HG02852 (cell line): ENCODE measurements at regions not wholly inside any gene's neighbourhood (a gene's known extent, or its start where the extent isn't known, plus 50 kb on each side); places are given as distances from the start of the nearest gene placed in this dataset.

Experiments
- ATAC-seq: cut with Tn5 transposase; IDR thresholded peaks from one replicate; pipeline ENCODE4 v1.9.1; 2021; ENCODE audit warnings: mild to moderate bottlenecking, moderate library complexity; ENCODE audit not compliant: unreplicated experiment

DNA sequence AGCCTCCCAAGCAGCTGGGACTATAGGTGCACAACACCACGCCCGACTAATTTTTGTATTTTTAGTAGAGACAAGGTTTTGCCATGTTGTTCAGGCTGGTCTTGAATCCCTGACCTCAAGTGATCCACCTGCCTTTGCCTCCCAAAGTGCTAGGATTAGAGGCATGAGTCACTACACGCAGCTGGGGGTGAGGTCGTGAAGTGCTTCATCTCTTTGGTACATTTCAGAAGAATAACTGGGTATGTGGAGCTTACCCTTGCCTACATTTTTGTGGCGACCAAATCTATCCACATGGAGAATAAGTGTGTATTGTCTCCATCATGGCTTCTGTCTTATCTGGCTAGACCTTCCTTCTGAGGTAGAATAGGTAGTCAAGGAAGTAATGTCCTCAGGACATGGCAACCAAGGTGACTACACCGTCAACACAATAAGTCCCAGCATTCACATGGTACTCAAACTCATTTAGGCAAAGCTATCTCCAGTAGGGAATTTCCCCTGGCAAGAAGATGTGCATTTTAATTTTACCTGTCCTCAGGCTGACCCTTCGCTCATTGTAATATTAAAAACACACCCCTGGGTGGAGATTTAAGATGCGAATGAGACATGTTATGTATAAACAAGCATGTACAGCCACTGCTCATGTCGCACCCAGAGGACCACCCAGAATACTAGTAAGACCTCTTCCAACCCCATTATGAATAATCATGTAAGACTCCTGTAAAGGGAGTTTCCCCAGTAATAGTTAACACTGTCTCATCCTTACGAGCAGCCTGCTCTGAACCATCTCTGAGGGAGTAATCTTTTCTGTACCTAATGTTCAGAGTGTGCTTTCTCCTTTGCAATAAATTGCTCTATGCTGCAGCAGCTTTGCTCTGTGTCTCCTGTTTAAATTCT lies 1173.2 kb downstream of the TAF11L14 start:
- ATAC-seq, result no peak

- ATAC-seq, result no peak
Observed at GRCh38 chr5:18811661-18812060, 1176.3 kb downstream of the CDH18 start.

DNA sequence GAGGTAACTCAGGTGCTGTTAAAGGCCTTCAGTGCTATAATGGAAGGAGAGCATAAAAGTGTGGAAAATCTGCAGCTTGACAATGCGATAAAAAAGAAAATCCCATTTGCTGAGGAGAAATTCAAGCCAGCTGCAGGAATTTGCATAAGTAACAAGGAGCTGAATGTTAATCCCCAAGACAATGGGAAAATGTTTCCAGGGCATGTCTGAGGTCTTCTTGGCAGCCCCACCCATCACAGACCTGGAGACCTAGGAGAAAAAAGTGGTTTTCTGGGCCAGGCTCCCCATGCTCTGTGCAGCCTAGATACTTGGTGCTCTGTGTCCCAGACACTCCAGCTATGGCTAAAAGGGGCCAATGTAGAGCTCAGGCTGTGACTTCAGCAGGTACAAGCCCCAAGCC lies 1159.6 kb downstream of the CDH18 start:
- ATAC-seq, result no peak

DNA sequence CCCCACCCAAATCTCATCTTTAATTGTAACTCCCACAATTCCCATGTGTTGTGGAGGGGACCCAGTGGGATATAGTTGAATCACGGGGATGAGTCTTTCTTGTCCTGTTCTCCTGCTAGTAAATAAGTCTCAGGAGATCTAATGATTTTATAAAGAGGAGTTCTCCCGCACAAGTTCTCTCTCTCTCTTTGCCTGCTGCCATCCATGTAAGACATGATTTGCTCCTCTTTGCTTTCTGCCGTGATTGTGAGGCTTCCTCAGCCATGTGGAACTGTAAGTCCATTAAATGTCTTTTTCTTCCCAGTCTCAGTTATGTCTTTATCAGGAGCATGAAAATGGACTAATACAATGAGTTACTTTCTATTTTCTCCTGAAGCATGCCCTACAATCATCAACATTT lies 1158.5 kb downstream of the CDH18 start:
- ATAC-seq, result no peak

GRCh38 chr5:18850216-18850615 lies 1137.8 kb downstream of the CDH18 start:
- ATAC-seq, result no peak

DNA sequence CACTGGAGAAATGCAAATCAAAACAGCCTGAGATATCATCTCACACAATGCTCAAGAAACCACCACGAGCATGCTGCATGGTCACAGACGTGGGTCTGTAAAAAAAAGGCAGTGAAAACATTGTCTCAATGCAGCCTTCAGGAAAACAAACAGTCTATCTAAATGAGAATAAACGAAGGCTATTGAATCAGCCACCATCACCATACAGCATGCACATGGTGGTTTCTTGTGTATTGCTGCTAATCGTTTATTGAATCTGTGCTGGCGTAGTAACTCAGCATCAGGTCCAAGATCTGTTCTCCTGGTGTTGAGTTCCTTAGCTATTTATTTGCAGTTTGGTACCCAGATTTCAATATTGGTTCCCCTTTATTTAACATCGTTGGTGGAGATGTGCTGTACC lies 1115.0 kb downstream of the CDH18 start:
- ATAC-seq, result no peak

DNA sequence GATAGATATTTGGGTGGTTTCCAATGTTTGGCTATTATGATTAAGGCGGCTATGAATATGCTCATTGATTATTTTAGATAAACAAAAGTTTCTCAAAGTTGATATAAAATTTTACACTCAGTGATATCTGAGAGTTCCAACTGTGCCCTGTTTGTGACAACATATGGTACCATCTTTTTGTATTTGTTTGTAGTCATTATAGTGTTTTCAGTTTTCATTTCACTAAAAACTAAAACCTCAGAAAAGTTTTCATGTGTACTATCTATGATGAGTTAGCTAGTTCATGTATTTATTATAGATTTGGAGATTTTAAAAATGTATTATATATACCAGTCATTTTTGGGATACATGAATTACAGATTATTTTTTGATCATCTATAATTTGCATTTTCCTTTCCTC lies 1111.4 kb downstream of the CDH18 start:
- ATAC-seq, result no peak

DNA sequence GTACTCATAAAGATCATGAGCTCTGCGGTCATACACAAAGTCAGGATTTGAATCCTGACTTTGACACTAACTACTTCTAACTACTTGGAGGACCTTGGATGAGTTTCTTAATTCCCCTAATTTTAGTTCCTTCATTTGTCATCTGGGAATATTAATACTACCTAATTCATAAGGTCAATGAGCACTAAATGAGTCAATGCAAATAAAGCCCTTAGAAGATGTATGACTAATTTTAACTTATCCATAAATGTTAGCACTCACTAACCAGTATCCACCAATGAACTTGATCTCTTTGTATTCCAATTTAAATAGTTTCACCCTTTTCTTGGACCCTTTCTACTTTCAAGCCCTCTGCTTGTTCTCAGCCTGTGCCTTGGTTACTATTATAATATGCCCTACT lies 1106.4 kb downstream of the CDH18 start:
- ATAC-seq, result no peak

- ATAC-seq, result no peak
Observed at GRCh38 chr5:18882154-18882553, 1105.8 kb downstream of the CDH18 start.

DNA sequence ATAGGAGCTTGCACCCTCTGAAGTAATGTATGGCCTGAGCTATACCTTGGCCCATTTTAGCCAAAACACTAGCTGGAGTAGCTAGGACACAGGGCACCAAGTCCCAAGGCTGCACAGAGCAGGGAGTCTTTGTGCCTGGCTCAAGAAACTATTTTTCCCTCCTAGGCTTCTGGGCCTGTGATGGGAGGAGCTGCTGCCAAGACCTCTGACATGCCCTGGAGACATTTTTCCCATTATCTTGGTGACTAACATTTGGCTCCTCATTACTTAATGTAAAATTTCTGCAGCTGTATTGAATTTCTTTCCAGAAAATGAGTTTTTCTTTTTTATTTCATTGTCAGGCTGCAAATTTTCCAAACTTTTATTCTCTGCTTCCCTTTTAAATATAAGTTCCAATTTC lies 1099.2 kb downstream of the CDH18 start:
- ATAC-seq, result no peak

GRCh38 chr5:18900644-18901043 lies 1087.4 kb downstream of the CDH18 start:
- no peak for ATAC-seq

- no peak for ATAC-seq
Observed at GRCh38 chr5:18920966-18921365, 1067.0 kb downstream of the CDH18 start.

GRCh38 chr5:18932081-18932480 lies 1055.9 kb downstream of the CDH18 start:
- ATAC-seq, result no peak

GRCh38 chr5:18944771-18945170 lies 1043.2 kb downstream of the CDH18 start:
- no peak for ATAC-seq

DNA sequence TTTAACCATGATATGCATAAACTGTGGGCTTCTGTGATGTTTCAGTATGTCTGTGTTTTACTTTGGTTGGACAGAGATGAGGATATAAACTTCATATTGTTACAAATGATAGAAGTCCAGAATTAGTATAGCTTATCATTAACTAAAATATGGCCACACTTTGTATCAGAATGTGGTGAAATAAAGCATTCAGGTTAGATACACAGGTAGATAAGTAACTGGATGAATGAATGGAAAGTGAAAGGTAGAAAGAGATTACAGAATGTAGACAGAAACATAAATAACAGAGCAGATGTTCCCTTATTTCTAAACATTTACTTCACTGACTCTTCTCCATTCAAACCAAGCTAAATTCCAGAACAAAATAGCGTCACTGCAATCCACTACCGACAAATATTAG lies 1033.8 kb downstream of the CDH18 start:
- no peak for ATAC-seq

DNA sequence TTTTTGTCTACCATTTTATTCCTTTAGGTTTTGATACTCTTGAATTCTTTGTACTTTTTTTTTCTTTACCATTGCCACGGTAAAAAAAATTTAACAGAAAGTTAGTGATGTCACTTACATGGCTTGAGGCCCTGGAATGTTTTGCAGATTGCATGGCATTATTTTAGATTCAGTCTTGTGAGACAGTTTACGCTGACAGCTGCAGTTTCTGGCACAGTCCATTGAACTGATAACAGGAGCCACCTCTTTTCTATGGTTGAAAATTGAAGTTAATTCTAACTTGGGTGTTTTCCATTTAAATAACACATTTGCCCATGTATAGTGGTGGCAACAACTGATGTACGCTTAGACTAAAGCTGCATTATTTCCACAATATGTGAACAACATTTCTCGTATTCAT lies 1028.5 kb downstream of the CDH18 start:
- no peak for ATAC-seq

DNA sequence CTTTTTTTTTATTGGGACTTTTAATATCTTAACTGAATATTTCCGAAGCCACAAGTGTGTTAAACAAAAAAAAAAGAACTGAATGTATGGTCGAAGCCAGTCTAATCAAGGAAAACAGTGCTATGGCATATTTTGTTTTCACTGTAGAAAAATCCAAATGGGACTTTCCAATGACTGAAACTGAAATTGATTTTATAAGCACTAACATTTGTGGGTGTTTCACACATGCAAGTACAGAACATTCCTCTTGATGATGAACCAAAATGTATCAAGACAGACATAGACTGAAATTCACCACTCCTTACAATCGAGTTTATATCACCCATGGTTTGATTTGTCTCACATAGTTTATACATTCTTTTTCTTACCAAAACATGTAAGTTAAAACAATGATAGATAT lies 1026.8 kb downstream of the CDH18 start:
- ATAC-seq, result no peak

DNA sequence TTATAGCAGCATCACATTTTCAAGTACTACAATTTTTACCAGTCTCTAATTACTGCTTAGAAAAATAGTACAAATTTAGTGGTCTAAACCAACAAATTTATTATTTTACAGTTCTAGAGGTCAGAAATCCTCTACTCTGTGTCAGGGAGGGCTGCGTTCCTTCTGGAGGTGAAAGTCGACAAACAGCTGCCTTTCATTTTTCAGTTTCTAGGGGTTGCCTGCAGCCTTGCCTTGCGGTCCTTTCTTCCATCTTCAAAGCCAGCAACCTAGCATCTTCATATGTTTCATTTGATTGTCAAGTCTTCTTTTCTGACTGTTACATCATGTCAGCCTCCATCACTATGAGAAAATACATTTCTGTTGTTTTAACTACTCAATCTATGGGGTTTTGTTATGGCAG lies 1022.1 kb downstream of the CDH18 start:
- ATAC-seq, result no peak

DNA sequence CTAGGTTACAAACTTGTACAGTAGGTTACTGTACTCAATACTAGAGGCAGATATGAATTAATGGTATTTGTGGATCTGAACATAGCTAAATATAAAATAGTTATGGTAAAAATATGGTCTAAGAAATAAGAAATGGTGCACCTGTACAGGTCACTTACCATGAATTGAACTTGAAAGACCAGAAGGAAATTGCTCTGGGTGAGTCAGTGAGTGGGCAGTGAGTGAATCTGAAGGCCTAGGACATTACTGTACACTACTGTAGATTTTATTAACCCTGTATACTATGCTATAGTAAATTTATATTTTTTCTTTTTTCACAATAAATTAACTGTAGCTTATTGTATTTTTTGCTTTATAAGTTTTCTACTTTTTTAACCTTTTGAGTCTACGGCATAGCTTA lies 1020.4 kb downstream of the CDH18 start:
- ATAC-seq, result no peak

DNA sequence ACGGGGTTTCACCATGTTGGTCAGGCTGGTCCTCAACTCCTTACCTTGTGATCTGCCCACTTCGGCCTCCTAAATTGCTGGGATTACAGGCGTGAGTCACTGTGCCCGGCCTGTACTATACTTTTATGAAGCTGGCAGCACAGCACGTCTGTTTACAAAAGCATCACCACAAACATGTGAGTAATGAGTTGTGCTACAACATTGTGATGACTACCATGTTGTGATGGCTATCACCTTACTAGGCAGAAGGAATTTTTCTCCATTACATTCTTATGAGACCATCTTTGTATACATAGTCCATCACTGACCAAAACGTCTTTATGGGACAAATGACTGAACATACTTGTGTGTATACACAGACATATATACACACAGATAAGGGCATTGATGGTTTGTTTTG lies 1019.0 kb downstream of the CDH18 start:
- no peak for ATAC-seq

DNA sequence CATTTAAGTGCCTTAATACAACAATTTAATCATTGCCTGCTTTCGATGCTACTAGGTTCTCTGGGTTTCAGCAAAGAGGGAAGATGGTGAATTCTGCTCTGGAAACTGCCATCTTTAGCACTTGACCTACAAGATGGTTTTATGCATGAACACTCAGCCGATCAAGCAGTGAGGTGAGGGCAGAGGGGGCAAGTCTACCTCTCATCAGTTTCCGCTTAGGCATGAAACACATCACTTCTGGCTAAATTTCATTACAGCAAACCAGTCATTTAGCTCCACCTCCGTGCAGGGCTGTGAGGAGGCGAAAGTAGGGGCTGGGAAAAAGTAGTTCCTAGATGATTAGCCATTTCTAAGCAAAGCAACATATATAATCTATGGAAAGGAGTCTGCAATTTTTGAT lies 1018.0 kb downstream of the CDH18 start:
- ATAC-seq, result no peak

- ATAC-seq, result no peak
Observed at GRCh38 chr5:18972177-18972576, 1015.8 kb downstream of the CDH18 start.

GRCh38 chr5:18975624-18976023 lies 1012.4 kb downstream of the CDH18 start:
- ATAC-seq, result no peak
